Lung (tissue), 11 donors: ENCODE measurements at regions not wholly inside any gene's neighbourhood (a gene's known extent, or its start where the extent isn't known, plus 50 kb on each side); places are given as distances from the start of the nearest gene placed in this dataset.

ENCODE experiments used
- ATAC-seq: fragments of 200-7000 bp; cut with Tn5 transposase; one replicate; pipeline ENCODE4 v1.9.1; 2020; ENCODE audit warnings: moderate number of reproducible peaks; ENCODE audit not compliant: insufficient read depth, low FRiP score
- DNase-seq, 3 donors: peaks; one replicate each; pipeline ENCODE4 v3.0.0-alpha.2; 2013 to 2017
- H3K27ac ChIP-seq, 2 donors: one replicate each; pipeline ENCODE4 v1.5.1; 2013; ENCODE audit warnings: mild to moderate bottlenecking in 2 of 2, moderate library complexity in 2 of 2, control low read depth in 1 of 2, inconsistent platforms in 1 of 2, low read depth in 1 of 2, low read length in 1 of 2
- H3K27me3 ChIP-seq, 3 donors: one replicate each; pipeline ENCODE4 v1.5.1; 2013; ENCODE audit warnings: low read length in 2 of 3; ENCODE audit not compliant: control insufficient read depth in 3 of 3, insufficient read depth in 3 of 3
- H3K36me3 ChIP-seq, 4 donors: one replicate each; pipeline ENCODE4 v1.5.1; 2013; ENCODE audit warnings: low read length in 4 of 4, mild to moderate bottlenecking in 1 of 4, moderate library complexity in 1 of 4; ENCODE audit not compliant: control insufficient read depth in 4 of 4, insufficient read depth in 4 of 4
- H3K4me1 ChIP-seq, 5 donors: one replicate each; pipeline ENCODE4 v1.5.1; 2013; ENCODE audit warnings: low read length in 5 of 5, mild to moderate bottlenecking in 2 of 5, moderate library complexity in 1 of 5; ENCODE audit not compliant: control insufficient read depth in 5 of 5, insufficient read depth in 5 of 5
- H3K4me3 ChIP-seq: one replicate; pipeline ENCODE4 v1.5.1; 2013; ENCODE audit warnings: mild to moderate bottlenecking, control low read depth, moderate library complexity
- H3K9ac ChIP-seq, 2 donors: one replicate each; pipeline ENCODE4 v1.5.1; 2013; ENCODE audit warnings: low read length in 2 of 2, control low read depth in 1 of 2; ENCODE audit not compliant: insufficient read depth in 1 of 2
- H3K9me3 ChIP-seq, 4 donors: one replicate each; pipeline ENCODE4 v1.5.1; 2013; ENCODE audit warnings: low read length in 3 of 4, mild to moderate bottlenecking in 1 of 4, moderate library complexity in 1 of 4; ENCODE audit not compliant: control insufficient read depth in 4 of 4, insufficient read depth in 3 of 4
- CTCF ChIP-seq: IDR thresholded peaks from 2 replicates; pipeline ENCODE4 v1.5.1; 2012; ENCODE audit warnings: mild to moderate bottlenecking; ENCODE audit errors: control extremely low read depth, extremely low read depth
- WGBS, 2 donors: extraction: QIAGEN DNeasy Blood & Tissue Kit; methylation state at CpG; one replicate each; pipeline ENCODE4 v1.1.7; 2013; 5-methylcytosine and 5-hydroxymethylcytosine counted together
- donor health status: control.
- donor health status: control.
- donor health status: Bipolar disorder and iron deficiency.
- donor health status: healthy.
- donor health status: DM: yes; HTN: yes; CAD: no.

- no peaks in the 10 kb centered on the region for H3K9me3 ChIP-seq
Observed at GRCh38 chr21:24716281-24716918, 890.9 kb downstream of the MRPL39 start.

GRCh38 chr21:24714646-24715200, 892.6 kb downstream of the MRPL39 start:
- no peak for TF ChIP-seq CTCF
- no peak for ATAC-seq
- Histone ChIP-seq H3K9ac (no peak overlapping the region), H3K9me3 (no peaks in the 10 kb centered on the region), H3K27ac (no peak overlapping the region), H3K36me3 (no peaks in the 10 kb centered on the region), H3K27me3 (no peaks in the 10 kb centered on the region), H3K4me3 (no peak overlapping the region), H3K4me1 (peaks cover 0 to 3% (median 0%) of the 10 kb centered on the region in 5 donors)
- 67 to 76% methylated on average over 2 of the region's 2 CpGs for WGBS, 2 donors
- DNase-seq: peak in 2 of 3 donors; percentile 15 to 31

More at GRCh38 chr21:24716281-24716918, 890.9 kb downstream of the MRPL39 start:
- no peak overlapping the region for H3K9ac ChIP-seq
- DNase-seq (peak in 2 of 3 donors; percentile 7 to 14), ATAC-seq (no peak)
- H3K27me3 ChIP-seq: no peaks in the 10 kb centered on the region
- H3K36me3 ChIP-seq: no peaks in the 10 kb centered on the region
- H3K4me3 ChIP-seq: no peak overlapping the region
- 63 to 73% methylated on average over 3 of the region's 3 CpGs for WGBS, 2 donors
- no peak for TF ChIP-seq CTCF
- peaks cover 0 to 3% (median 0%) of the 10 kb centered on the region in 5 donors for H3K4me1 ChIP-seq
- no peak overlapping the region for H3K27ac ChIP-seq

- Histone ChIP-seq H3K9me3 (no peaks in the 10 kb centered on the region), H3K27ac (no peak overlapping the region), H3K27me3 (no peaks in the 10 kb centered on the region), H3K36me3 (no peaks in the 10 kb centered on the region), H3K4me1 (no peaks in the 10 kb centered on the region), H3K9ac (no peak overlapping the region), H3K4me3 (no peak overlapping the region)
- no peak for TF ChIP-seq CTCF
- ATAC-seq (no peak), DNase-seq (no peak)
- 58 to 65% methylated on average over 2 of the region's 2 CpGs for WGBS, 2 donors
Observed at GRCh38 chr21:24705201-24705600, 902.1 kb downstream of the MRPL39 start.
